H1 (cell line): ENCODE measurements at regions not wholly inside any gene's neighbourhood (a gene's known extent, or its start where the extent isn't known, plus 50 kb on each side); places are given as distances from the start of the nearest gene placed in this dataset.

Experiments used
- CBX8 ChIP-seq: fragments of 300-800, 300-1000 bp; sonication (generic); IDR thresholded peaks from 2 replicates; pipeline ENCODE4 v1.7.1; 2016; ENCODE audit warnings: low read depth, low read length, borderline replicate concordance
- CHD7 ChIP-seq: fragments of 300-600 bp; sonication (generic); IDR thresholded peaks from 2 replicates; pipeline ENCODE4 v1.7.1; 2012; ENCODE audit warnings: low read length, moderate library complexity, mild to moderate bottlenecking, inconsistent platforms; ENCODE audit not compliant: insufficient replicate concordance
- CTCF ChIP-seq, 3 experiments: IDR thresholded peaks; 1 replicate in 2 of 3; 2 replicates in 1 of 3; pipeline versions ENCODE4 v1.5.1 to v1.6.1; 2011; ENCODE audit warnings: low read length in 3 of 3, mild to moderate bottlenecking in 3 of 3, inconsistent platforms in 2 of 3, low read depth in 1 of 3, moderate library complexity in 1 of 3; ENCODE audit not compliant: insufficient read depth in 1 of 3; ENCODE audit errors: control extremely low read depth in 1 of 3
- EGR1 ChIP-seq: IDR thresholded peaks from 2 replicates; pipeline ENCODE4 v1.6.1; 2011; ENCODE audit warnings: low read depth, low read length, borderline replicate concordance
- GTF2F1 ChIP-seq: IDR thresholded peaks from 2 replicates; pipeline ENCODE4 v1.6.1; 2012; ENCODE audit warnings: low read depth, low read length, improper control_type of control experiment, borderline replicate concordance
- JUN ChIP-seq: IDR thresholded peaks from 2 replicates; pipeline ENCODE4 v1.6.1; 2011; ENCODE audit warnings: low read depth, mild to moderate bottlenecking, improper control_type of control experiment, low read length
- KDM1A ChIP-seq: fragments of 200-600, 300-600 bp; sonication (generic); IDR thresholded peaks from 2 replicates; pipeline ENCODE4 v1.7.1; 2016; ENCODE audit warnings: mild to moderate bottlenecking, low read length, borderline replicate concordance
- MAFK ChIP-seq: IDR thresholded peaks from 2 replicates; pipeline ENCODE4 v1.6.1; 2012; ENCODE audit warnings: low read depth, mild to moderate bottlenecking, improper control_type of control experiment, low read length
- RAD21 ChIP-seq, 2 experiments: IDR thresholded peaks in 1 of 2; conservative IDR thresholded peaks in 1 of 2; 2 replicates each; pipeline ENCODE4 v1.6.1; 2011; ENCODE audit warnings: low read depth in 2 of 2, low read length in 2 of 2, improper control_type of control experiment in 1 of 2, inconsistent platforms in 1 of 2, mild to moderate bottlenecking in 1 of 2, moderate library complexity in 1 of 2

GRCh38 chr18:78021196-78021595 lies 771.5 kb downstream of the GALR1 start (continued):
- no peak for TF ChIP-seq CHD7
- TF ChIP-seq MAFK, result no peak
- TF ChIP-seq JUN, result no peak
- TF ChIP-seq GTF2F1, result no peak
- no peak for TF ChIP-seq CBX8
- TF ChIP-seq KDM1A, result no peak
- peak; percentile 51 to 62 (median 52) for TF ChIP-seq CTCF (IDR thresholded peaks at IDR 0.05; ENCODE audit: control extremely low read depth in 1 of 3, insufficient read depth in 1 of 3, low read depth in 1 of 3, low read length in 3 of 3)
- TF ChIP-seq EGR1, result no peak
- TF ChIP-seq RAD21 (IDR thresholded peaks at IDR 0.05 in 1 of 2, conservative IDR thresholded peaks at IDR 0.05 in 1 of 2; ENCODE audit: low read depth in 2 of 2, low read length in 2 of 2), result peak; percentile 85 to 87
